Esophagus (tissue), 2 donors: ENCODE measurements at regions not wholly inside any gene's neighbourhood (a gene's known extent, or its start where the extent isn't known, plus 50 kb on each side); places are given as distances from the start of the nearest gene placed in this dataset.

Experiments
- H3K27ac ChIP-seq, 2 donors: one replicate each; pipeline ENCODE4 v1.5.1; 2013; ENCODE audit warnings: low read depth in 2 of 2, mild to moderate bottlenecking in 2 of 2, inconsistent platforms in 1 of 2, low read length in 1 of 2, moderate library complexity in 1 of 2
- H3K27me3 ChIP-seq, 2 donors: one replicate each; pipeline ENCODE4 v1.6.1; 2013; ENCODE audit warnings: low read length in 2 of 2, control low read depth in 1 of 2, mild to moderate bottlenecking in 1 of 2; ENCODE audit not compliant: insufficient read depth in 2 of 2, control insufficient read depth in 1 of 2
- H3K36me3 ChIP-seq, 2 donors: one replicate each; pipeline ENCODE4 v1.6.1; 2013; ENCODE audit warnings: low read length in 1 of 2; ENCODE audit not compliant: control insufficient read depth in 2 of 2, insufficient read depth in 2 of 2
- H3K4me1 ChIP-seq, 2 donors: one replicate each; pipeline ENCODE4 v1.6.1; 2013; ENCODE audit warnings: low read length in 1 of 2; ENCODE audit not compliant: control insufficient read depth in 2 of 2, insufficient read depth in 2 of 2
- H3K4me3 ChIP-seq, 2 donors: one replicate each; pipeline ENCODE4 v1.5.1; 2013; ENCODE audit warnings: low read length in 2 of 2, mild to moderate bottlenecking in 2 of 2, low read depth in 1 of 2, moderate library complexity in 1 of 2
- H3K9me3 ChIP-seq, 2 donors: one replicate each; pipeline ENCODE4 v1.6.1; 2013; ENCODE audit warnings: mild to moderate bottlenecking in 2 of 2, low read depth in 1 of 2, low read length in 1 of 2, moderate library complexity in 1 of 2; ENCODE audit not compliant: control insufficient read depth in 2 of 2, insufficient read depth in 1 of 2
- WGBS, 2 donors: extraction: QIAGEN DNeasy Blood & Tissue Kit; methylation state at CpG; one replicate each; pipeline ENCODE4 v1.1.7; 2013; 5-methylcytosine and 5-hydroxymethylcytosine counted together
- donor health status: healthy with polysubstance abuse.
- donor health status: Bipolar disorder and iron deficiency.

DNA sequence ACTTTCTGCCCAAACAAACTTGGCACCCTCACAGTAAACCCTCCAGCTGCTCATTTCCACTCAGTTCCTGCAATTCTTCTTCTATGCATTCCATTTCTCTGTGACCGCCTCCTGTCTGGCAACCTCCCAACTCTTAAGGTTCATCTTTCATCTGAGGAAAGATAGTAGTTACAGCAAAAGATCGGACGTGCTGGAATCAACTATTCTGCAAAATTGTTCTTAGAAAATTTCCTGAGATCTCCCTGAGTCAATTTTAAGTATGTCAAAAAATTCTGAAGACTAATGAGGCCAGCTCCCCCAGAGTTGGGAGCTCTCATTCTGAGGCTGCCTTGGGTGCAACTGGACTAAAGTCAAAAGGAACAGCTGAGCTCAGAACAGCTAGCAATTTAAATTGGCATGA is 1026.0 kb downstream of the ADGRL3 start:
- H3K4me3 ChIP-seq: no peak overlapping the region
- H3K27ac ChIP-seq: no peak overlapping the region
- 33 to 43% methylated on average over 3 of the region's 3 CpGs for WGBS, 2 donors
- no peaks in the 10 kb centered on the region for H3K4me1 ChIP-seq
- no peaks in the 10 kb centered on the region for H3K9me3 ChIP-seq
- no peaks in the 10 kb centered on the region for H3K36me3 ChIP-seq
- no peaks in the 10 kb centered on the region for H3K27me3 ChIP-seq

DNA sequence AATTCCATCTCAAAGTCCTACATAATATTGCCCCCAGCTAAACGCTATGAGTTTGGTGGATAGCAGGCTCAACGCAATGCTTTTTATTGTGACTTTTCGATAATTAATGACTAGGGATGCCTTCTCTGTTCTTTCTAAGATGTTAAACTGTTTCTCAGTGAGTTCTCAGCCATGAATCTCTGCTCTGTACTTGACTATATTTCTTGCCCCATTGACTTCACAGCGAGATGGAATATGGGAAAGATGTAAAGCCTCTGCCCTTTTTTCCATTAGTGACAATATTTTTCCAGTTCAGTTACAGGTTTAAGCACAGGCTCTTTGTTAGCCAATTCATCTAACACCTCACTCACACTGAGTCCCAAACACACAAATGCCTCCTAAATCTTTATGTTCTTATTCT is 1022.0 kb downstream of the ADGRL3 start:
- Histone ChIP-seq H3K27ac (no peak overlapping the region), H3K27me3 (no peaks in the 10 kb centered on the region), H3K4me1 (no peaks in the 10 kb centered on the region), H3K36me3 (no peaks in the 10 kb centered on the region), H3K9me3 (no peaks in the 10 kb centered on the region), H3K4me3 (no peak overlapping the region)
- WGBS, 2 donors: 90% methylated on average over 4 of the region's 4 CpGs

DNA sequence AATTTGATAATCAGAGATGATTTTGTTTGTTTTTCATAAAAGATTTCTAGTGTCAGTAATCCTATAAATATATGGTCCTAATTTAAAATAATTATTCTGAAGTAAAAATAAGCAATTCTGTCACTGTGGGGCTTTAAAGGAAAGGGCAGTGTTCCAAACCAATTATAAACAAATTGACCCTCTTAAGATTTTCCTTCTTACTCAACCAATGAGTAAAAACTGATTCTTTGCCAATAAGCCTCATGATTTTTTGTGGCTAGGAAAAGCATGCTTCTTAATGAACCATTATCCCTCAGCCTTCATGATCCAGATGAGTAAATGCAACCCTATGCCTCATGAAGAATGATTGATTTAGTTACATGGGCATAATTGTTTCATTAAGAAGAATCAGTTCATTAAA is 1010.4 kb downstream of the ADGRL3 start:
- no peaks in the 10 kb centered on the region for H3K36me3 ChIP-seq
- H3K4me1 ChIP-seq: no peaks in the 10 kb centered on the region
- no peaks in the 10 kb centered on the region for H3K9me3 ChIP-seq
- H3K27me3 ChIP-seq: no peaks in the 10 kb centered on the region
- no peak overlapping the region for H3K4me3 ChIP-seq
- H3K27ac ChIP-seq: no peak overlapping the region

DNA sequence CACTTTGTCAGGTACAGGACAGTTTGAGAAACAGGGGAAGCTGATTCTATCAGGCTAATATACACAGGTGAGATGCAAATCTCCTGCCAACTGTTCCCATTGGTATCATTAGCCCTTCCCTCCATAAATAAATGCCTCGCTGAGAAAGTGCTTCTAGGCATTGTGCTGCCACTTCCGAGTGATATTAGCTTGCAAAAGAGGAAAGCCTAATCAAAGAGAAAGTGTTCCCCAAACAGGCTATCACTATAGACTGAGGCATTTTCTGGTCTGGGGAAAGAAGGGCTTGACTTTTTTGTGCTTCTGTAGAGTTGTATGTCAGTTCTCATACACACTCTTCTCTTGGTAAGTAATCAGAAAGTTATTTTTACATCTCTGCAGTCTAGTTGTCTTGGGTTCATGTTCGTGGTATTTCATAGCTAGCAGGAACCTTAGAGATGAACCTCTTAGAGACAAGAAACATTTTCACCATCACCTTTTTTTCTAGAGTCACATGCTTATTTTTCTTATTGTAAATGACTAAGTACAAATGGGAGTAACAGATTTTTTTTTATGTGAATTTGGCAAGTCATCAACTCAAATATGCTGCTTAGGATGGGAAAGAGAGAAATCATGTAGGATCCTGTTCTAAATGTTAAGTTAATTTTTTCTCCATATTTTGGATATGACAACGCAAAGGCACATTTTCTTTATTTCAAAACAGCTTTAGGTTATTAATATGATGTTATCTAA is 1009.8 kb downstream of the ADGRL3 start:
- Histone ChIP-seq H3K36me3 (no peaks in the 10 kb centered on the region), H3K27me3 (no peaks in the 10 kb centered on the region), H3K4me1 (no peaks in the 10 kb centered on the region), H3K27ac (no peak overlapping the region), H3K9me3 (no peaks in the 10 kb centered on the region), H3K4me3 (no peak overlapping the region)
- WGBS, 2 donors: 34 to 52% methylated on average over 4 of the region's 4 CpGs

DNA sequence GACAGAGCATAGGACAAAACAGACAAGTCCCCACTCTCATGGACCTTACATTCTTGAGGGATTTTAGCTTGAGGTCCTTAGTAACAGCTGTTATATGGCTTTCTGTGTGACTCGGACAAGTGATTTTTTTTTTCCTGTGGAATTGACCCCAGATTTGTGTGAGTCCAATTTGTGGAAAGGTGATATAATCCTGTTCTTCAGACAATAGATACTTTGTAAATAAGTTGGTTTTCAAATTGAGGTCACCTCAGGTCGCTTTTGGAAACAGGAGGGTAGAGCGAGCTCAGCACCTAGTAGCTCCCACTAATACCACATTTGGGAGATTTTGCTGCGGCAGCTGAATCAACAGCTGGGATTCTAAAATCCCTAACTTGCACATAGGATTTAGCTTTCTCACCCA is 1008.8 kb downstream of the ADGRL3 start:
- no peaks in the 10 kb centered on the region for H3K27me3 ChIP-seq
- WGBS, 2 donors: 80 to 86% methylated on average over 4 of the region's 4 CpGs

DNA sequence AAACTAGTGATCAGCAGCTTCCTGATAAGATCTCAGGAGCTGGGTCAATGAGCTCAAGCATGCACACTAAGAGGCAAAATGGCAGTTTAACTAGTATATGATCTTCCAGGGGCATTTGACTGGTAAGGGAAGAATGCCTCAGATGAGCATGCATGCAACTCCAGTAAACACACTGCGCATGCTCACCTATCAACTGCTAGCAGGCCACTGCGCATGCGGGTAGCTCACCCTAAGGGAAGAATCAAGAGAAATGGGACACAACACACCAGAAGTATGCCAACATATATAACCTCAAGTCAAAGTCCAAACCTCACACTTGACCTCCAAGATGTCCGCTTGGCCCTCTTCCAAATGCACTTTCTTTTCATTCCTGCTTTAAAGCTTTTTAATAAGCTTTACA is 1004.0 kb downstream of the ADGRL3 start:
- Histone ChIP-seq H3K4me3 (no peak overlapping the region), H3K9me3 (no peaks in the 10 kb centered on the region), H3K36me3 (no peaks in the 10 kb centered on the region), H3K27ac (no peak overlapping the region), H3K27me3 (no peaks in the 10 kb centered on the region), H3K4me1 (no peaks in the 10 kb centered on the region)
- WGBS, 2 donors: 94 to 98% methylated on average over 4 of the region's 4 CpGs

More for the DNA sequence above, 1008.8 kb downstream of the ADGRL3 start:
- no peak overlapping the region for H3K4me3 ChIP-seq
- H3K9me3 ChIP-seq: no peaks in the 10 kb centered on the region
- no peak overlapping the region for H3K27ac ChIP-seq
- no peaks in the 10 kb centered on the region for H3K4me1 ChIP-seq
- no peaks in the 10 kb centered on the region for H3K36me3 ChIP-seq

DNA sequence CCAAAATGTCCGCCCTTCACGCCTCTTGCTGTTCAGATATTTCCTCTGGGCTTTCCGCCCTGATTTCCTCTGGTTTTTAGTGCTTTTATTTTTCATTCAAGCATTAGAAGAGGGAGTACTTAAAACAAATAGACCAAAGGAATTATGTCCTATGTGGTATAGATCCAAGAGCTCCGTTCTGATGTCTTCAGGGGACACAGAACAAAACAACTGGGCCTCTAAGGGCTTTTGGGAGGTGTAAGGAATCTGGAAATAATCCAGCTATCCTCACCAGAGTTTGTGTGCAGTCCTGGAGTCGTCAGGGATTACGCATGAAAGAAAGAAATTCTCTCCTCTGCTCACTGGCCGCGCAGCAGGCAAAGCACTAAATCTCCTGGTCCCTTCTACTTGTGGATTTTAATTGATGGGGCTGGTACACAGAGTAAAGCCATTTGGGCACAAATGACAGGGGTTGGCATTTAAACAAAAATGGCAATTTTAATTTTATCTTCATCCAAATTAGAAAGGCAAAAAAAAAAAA is 999.2 kb downstream of the ADGRL3 start:
- 62 to 75% methylated on average over 8 of the region's 8 CpGs for WGBS, 2 donors
- Histone ChIP-seq H3K4me1 (no peaks in the 10 kb centered on the region), H3K27me3 (no peaks in the 10 kb centered on the region), H3K27ac (no peak overlapping the region), H3K36me3 (no peaks in the 10 kb centered on the region), H3K9me3 (peaks cover 0 to 4% of the 10 kb centered on the region in 2 donors), H3K4me3 (no peak overlapping the region)

DNA sequence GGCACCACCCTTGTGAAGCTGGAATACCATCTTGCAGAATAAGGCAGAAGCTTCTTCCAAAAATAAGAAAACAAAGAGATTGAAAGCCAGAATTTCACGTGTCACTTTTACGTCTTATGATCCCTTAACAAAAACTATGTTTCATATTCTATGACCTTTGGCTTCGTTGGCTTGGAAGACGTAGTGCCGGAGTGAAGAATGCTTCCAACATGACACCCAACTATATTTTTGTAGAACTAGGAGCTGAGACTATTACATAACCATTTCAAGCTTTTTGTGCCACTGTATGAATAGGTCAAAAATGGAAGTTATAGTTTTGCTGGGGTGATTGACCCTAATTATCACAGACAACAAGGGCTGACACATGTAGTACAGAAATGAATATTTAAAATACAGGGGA is 996.2 kb downstream of the ADGRL3 start:
- Histone ChIP-seq H3K9me3 (peaks cover 0 to 4% of the 10 kb centered on the region in 2 donors), H3K4me1 (no peaks in the 10 kb centered on the region), H3K27me3 (no peaks in the 10 kb centered on the region), H3K36me3 (no peaks in the 10 kb centered on the region), H3K4me3 (no peak overlapping the region), H3K27ac (no peak overlapping the region)
- WGBS, 2 donors: 87 to 88% methylated on average over 5 of the region's 5 CpGs

DNA sequence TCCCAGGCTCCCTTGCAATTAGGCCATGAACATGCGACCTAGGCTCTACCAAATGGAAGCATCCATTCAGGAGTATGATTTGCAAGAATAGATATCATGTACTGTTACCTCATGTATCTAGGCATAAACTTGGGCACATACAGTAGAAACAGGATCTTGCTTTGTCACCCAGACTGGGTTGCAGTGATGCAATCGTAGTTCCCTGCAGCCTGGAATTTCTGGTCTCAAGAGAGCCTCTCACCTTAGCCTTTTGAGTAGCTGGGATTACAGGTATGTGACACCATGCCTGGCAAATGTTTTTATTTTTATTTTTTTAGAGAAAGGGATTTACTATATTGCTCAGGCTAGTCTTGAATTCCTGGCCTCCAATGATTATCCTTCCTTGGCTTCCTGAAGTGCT is 994.2 kb downstream of the ADGRL3 start:
- H3K9me3 ChIP-seq: peaks cover 0 to 4% of the 10 kb centered on the region in 2 donors
- H3K27me3 ChIP-seq: no peaks in the 10 kb centered on the region
- H3K27ac ChIP-seq: no peak overlapping the region
- no peak overlapping the region for H3K4me3 ChIP-seq
- 82 to 84% methylated on average over 2 of the region's 2 CpGs for WGBS, 2 donors
- H3K36me3 ChIP-seq: no peaks in the 10 kb centered on the region
- H3K4me1 ChIP-seq: no peaks in the 10 kb centered on the region

DNA sequence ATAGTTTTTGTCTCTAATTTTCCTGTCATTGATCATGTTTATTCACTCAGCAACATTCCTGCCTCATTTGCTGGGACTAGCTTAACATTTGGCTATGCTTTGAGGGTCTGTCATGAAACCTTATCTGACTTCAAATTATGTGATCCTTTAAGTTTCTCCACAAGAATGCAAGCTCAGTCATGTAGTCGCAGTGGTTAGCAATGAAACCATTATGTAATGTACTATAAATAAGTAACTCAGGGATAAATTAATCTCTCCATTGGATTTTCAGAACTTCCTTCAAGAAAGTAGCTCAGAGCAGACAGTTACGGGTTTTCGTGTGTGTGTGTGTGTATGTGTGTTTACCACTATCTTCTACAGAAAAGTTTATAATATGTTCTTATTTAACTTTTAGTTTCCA is 993.6 kb downstream of the ADGRL3 start:
- no peak overlapping the region for H3K27ac ChIP-seq
- WGBS, 2 donors: 57 to 66% methylated on average over 3 of the region's 3 CpGs
- H3K9me3 ChIP-seq: peaks cover 0 to 4% of the 10 kb centered on the region in 2 donors
- H3K4me3 ChIP-seq: no peak overlapping the region
- H3K36me3 ChIP-seq: no peaks in the 10 kb centered on the region
- no peaks in the 10 kb centered on the region for H3K4me1 ChIP-seq
- H3K27me3 ChIP-seq: no peaks in the 10 kb centered on the region
